ENCODE measurements at regions not wholly inside any gene's neighbourhood (a gene's known extent, or its start where the extent isn't known, plus 50 kb on each side); places are given as distances from the start of the nearest gene placed in this dataset.
"Not testable (repeated sequence)": the region's sequence is repeated elsewhere in the genome, so short reads cannot be mapped to it uniquely, and the experiment has no call there.

- H3K4me3 ChIP-seq (ENCODE audit: low read depth, low read length); DNase-seq (ENCODE audit: low read depth): not testable (repeated sequence)
Measured at GRCh38 chr13:82952336-82952735, 929.9 kb downstream of the SLITRK1 start.

GRCh38 chr13:82947683-82948082 lies 934.6 kb downstream of the SLITRK1 start:
- no peak for DNase-seq (ENCODE audit: low read depth)

GRCh38 chr13:82947191-82947621 lies 935.1 kb downstream of the SLITRK1 start:
- H3K4me3 ChIP-seq (ENCODE audit: low read depth, low read length): no peak overlapping the region
- no peak for DNase-seq (ENCODE audit: low read depth)

More at GRCh38 chr13:82947683-82948082, 934.6 kb downstream of the SLITRK1 start:
- no peak overlapping the region for H3K4me3 ChIP-seq (ENCODE audit: low read depth, low read length)

GRCh38 chr13:82938644-82939043 lies 943.6 kb downstream of the SLITRK1 start:
- no peak for DNase-seq (ENCODE audit: low read depth)
- no peak overlapping the region for H3K4me3 ChIP-seq (ENCODE audit: low read depth, low read length)

GRCh38 chr13:82934000-82934399 lies 948.3 kb downstream of the SLITRK1 start:
- peak; percentile 35 for DNase-seq (ENCODE audit: low read depth)
- H3K4me3 ChIP-seq (ENCODE audit: low read depth, low read length): no peak overlapping the region

GRCh38 chr13:82925114-82925513 lies 957.2 kb downstream of the SLITRK1 start:
- no peak for DNase-seq (ENCODE audit: low read depth)

GRCh38 chr13:82917984-82918383 lies 964.3 kb downstream of the SLITRK1 start:
- no peak overlapping the region for H3K4me3 ChIP-seq (ENCODE audit: low read depth, low read length)
- DNase-seq (ENCODE audit: low read depth): no peak

More at GRCh38 chr13:82925114-82925513, 957.2 kb downstream of the SLITRK1 start:
- H3K4me3 ChIP-seq (ENCODE audit: low read depth, low read length): no peak overlapping the region

GRCh38 chr13:82912564-82912963 lies 969.7 kb downstream of the SLITRK1 start:
- no peak overlapping the region for H3K4me3 ChIP-seq (ENCODE audit: low read depth, low read length)
- DNase-seq (ENCODE audit: low read depth): no peak

- no peak for DNase-seq (ENCODE audit: low read depth)
Measured at GRCh38 chr13:82905071-82905470, 977.2 kb downstream of the SLITRK1 start.

GRCh38 chr13:82900453-82900852 lies 981.8 kb downstream of the SLITRK1 start:
- DNase-seq (ENCODE audit: low read depth): no peak
- no peak overlapping the region for H3K4me3 ChIP-seq (ENCODE audit: low read depth, low read length)

More at GRCh38 chr13:82905071-82905470, 977.2 kb downstream of the SLITRK1 start:
- no peak overlapping the region for H3K4me3 ChIP-seq (ENCODE audit: low read depth, low read length)

GRCh38 chr13:82898586-82898985 lies 983.7 kb downstream of the SLITRK1 start:
- no peak overlapping the region for H3K4me3 ChIP-seq (ENCODE audit: low read depth, low read length)
- no peak for DNase-seq (ENCODE audit: low read depth)

GRCh38 chr13:82879921-82880320 lies 1002.4 kb downstream of the SLITRK1 start:
- H3K4me3 ChIP-seq (ENCODE audit: low read depth, low read length): no peak overlapping the region
- DNase-seq (ENCODE audit: low read depth): no peak

- DNase-seq (ENCODE audit: low read depth): peak; percentile 2
- H3K4me3 ChIP-seq (ENCODE audit: low read depth, low read length): no peak overlapping the region
Measured at GRCh38 chr13:82878536-82878935, 1003.7 kb downstream of the SLITRK1 start.

GRCh38 chr13:82867284-82867683 lies 1015.0 kb downstream of the SLITRK1 start:
- no peak for DNase-seq (ENCODE audit: low read depth)

GRCh38 chr13:82850644-82851043 lies 1031.6 kb downstream of the SLITRK1 start:
- no peak for DNase-seq (ENCODE audit: low read depth)
- H3K4me3 ChIP-seq (ENCODE audit: low read depth, low read length): no peak overlapping the region

More at GRCh38 chr13:82867284-82867683, 1015.0 kb downstream of the SLITRK1 start:
- H3K4me3 ChIP-seq (ENCODE audit: low read depth, low read length): no peak overlapping the region

- no peak for DNase-seq (ENCODE audit: low read depth)
- no peak overlapping the region for H3K4me3 ChIP-seq (ENCODE audit: low read depth, low read length)
Measured at GRCh38 chr13:82848766-82849165, 1033.5 kb downstream of the SLITRK1 start.

- no peak overlapping the region for H3K4me3 ChIP-seq (ENCODE audit: low read depth, low read length)
- no peak for DNase-seq (ENCODE audit: low read depth)
Measured at GRCh38 chr13:82847595-82847994, 1034.7 kb downstream of the SLITRK1 start.

- DNase-seq (ENCODE audit: low read depth): peak; percentile 18
Measured at GRCh38 chr13:82833923-82834322, 1048.4 kb downstream of the SLITRK1 start.

GRCh38 chr13:82829040-82829439 lies 1053.2 kb downstream of the SLITRK1 start:
- no peak for DNase-seq (ENCODE audit: low read depth)
- H3K4me3 ChIP-seq (ENCODE audit: low read depth, low read length): no peak overlapping the region

More at GRCh38 chr13:82833923-82834322, 1048.4 kb downstream of the SLITRK1 start:
- H3K4me3 ChIP-seq (ENCODE audit: low read depth, low read length): no peak overlapping the region

GRCh38 chr13:82827724-82828123 lies 1054.5 kb downstream of the SLITRK1 start:
- no peak overlapping the region for H3K4me3 ChIP-seq (ENCODE audit: low read depth, low read length)
- no peak for DNase-seq (ENCODE audit: low read depth)

- no peak overlapping the region for H3K4me3 ChIP-seq (ENCODE audit: low read depth, low read length)
- no peak for DNase-seq (ENCODE audit: low read depth)
Measured at GRCh38 chr13:82822935-82823334, 1059.3 kb downstream of the SLITRK1 start.

- H3K4me3 ChIP-seq (ENCODE audit: low read depth, low read length): no peak overlapping the region
- DNase-seq (ENCODE audit: low read depth): no peak
Measured at GRCh38 chr13:82817133-82817532, 1065.1 kb downstream of the SLITRK1 start.
